H7 (cell line): ENCODE measurements at regions not wholly inside any gene's neighbourhood (a gene's known extent, or its start where the extent isn't known, plus 50 kb on each side); places are given as distances from the start of the nearest gene placed in this dataset.
"Not testable (repeated sequence)": the region's sequence is repeated elsewhere in the genome, so short reads cannot be mapped to it uniquely, and the experiment has no call there.

ENCODE experiments used
- DNase-seq: peaks from one replicate; pipeline ENCODE4 v3.0.0; 2012
- H3K27me3 ChIP-seq: 2 replicates; pipeline ENCODE4 v1.6.0; 2011; ENCODE audit warnings: mild to moderate bottlenecking, low read length; ENCODE audit not compliant: control insufficient read depth, insufficient read depth
- H3K36me3 ChIP-seq: replicated peaks from 2 replicates; pipeline ENCODE4 v1.5.1; 2011; ENCODE audit warnings: low read length; ENCODE audit not compliant: control insufficient read depth, insufficient read depth
- H3K4me3 ChIP-seq: 2 replicates; pipeline ENCODE4 v1.5.1; 2011; ENCODE audit warnings: low read depth, mild to moderate bottlenecking, control low read depth, low read length, moderate library complexity; ENCODE audit not compliant: insufficient read depth

DNA sequence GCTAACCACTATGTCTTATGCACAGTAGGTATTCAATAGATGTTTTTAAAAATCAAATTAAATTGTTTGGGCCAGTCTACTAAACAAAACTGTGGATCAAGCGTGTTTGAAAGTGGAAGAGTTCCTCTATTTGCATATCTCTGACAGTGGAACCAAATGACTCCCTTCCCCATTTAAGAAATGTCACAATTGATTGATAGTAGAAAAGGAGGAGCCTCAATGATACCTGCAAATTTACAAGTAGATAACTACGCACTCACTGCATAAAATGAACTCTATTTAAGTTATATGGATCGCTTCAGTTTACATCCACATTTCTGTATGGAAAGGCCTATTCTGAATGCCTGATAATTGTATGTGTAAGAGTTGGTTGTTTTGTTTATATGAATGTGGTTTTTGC lies 163.3 kb upstream of the MTPN start:
- H3K4me3 ChIP-seq: no peak overlapping the region
- no peaks in the 10 kb centered on the region for H3K36me3 ChIP-seq
- no peak for DNase-seq
- H3K27me3 ChIP-seq: no peaks in the 10 kb centered on the region

DNA sequence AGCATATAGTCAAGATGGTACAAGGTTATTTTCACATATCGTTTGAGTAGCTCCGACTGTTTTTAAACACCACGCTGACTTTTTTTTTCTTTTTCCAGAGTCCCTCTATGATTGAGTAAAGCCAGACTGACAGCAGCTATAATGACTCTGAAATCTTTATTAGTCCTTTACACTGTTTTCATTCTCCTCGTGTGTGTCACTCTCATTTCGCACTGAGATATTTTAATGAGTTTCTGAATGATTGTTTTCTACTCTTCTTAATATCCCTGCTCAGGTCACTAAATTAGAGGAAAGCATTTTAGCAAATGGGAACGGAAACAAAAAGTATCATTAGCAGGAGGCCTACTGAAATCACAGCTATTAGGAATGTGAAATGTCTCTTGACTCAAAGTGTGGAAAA lies 162.3 kb upstream of the MTPN start:
- no peak for DNase-seq
- Histone ChIP-seq H3K27me3 (no peaks in the 10 kb centered on the region), H3K36me3 (no peaks in the 10 kb centered on the region), H3K4me3 (no peak overlapping the region)

DNA sequence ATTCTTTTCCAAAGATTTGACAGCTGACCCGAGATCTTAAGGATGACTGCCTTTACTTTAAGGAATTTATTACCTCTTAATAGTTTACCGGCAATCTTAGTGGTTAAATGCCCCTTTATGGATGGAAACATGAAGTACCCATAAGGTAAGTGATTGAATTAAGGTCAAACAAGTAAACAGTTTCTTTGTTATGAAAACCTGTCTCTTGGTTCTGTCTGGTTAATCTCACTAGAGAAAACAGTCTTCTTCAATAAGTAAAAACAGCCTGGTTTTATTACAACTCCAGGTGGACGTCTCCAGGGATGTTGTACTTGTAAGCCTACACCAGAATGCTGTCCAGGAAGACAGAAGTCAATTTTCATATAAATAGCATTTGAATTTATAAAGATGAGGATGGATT lies 161.8 kb upstream of the MTPN start:
- Histone ChIP-seq H3K27me3 (no peaks in the 10 kb centered on the region), H3K36me3 (no peaks in the 10 kb centered on the region), H3K4me3 (no peak overlapping the region)
- no peak for DNase-seq

- no peak overlapping the region for H3K4me3 ChIP-seq
- no peaks in the 10 kb centered on the region for H3K36me3 ChIP-seq
- no peak for DNase-seq
- H3K27me3 ChIP-seq: no peaks in the 10 kb centered on the region
Observed at GRCh38 chr7:136136906-136137454, 159.8 kb upstream of the MTPN start.

- no peak for DNase-seq
- H3K36me3 ChIP-seq: no peaks in the 10 kb centered on the region
- H3K27me3 ChIP-seq: no peaks in the 10 kb centered on the region
- H3K4me3 ChIP-seq: no peak overlapping the region
Observed at GRCh38 chr7:136134503-136134902, 157.3 kb upstream of the MTPN start.

- Histone ChIP-seq H3K27me3 (no peaks in the 10 kb centered on the region), H3K4me3 (no peak overlapping the region), H3K36me3 (no peaks in the 10 kb centered on the region)
- no peak for DNase-seq
Observed at GRCh38 chr7:136133551-136133950, 156.4 kb upstream of the MTPN start.

GRCh38 chr7:136131304-136131630 lies 154.1 kb upstream of the MTPN start:
- Histone ChIP-seq H3K36me3 (no peaks in the 10 kb centered on the region), H3K27me3 (no peaks in the 10 kb centered on the region), H3K4me3 (no peak overlapping the region)
- no peak for DNase-seq

DNA sequence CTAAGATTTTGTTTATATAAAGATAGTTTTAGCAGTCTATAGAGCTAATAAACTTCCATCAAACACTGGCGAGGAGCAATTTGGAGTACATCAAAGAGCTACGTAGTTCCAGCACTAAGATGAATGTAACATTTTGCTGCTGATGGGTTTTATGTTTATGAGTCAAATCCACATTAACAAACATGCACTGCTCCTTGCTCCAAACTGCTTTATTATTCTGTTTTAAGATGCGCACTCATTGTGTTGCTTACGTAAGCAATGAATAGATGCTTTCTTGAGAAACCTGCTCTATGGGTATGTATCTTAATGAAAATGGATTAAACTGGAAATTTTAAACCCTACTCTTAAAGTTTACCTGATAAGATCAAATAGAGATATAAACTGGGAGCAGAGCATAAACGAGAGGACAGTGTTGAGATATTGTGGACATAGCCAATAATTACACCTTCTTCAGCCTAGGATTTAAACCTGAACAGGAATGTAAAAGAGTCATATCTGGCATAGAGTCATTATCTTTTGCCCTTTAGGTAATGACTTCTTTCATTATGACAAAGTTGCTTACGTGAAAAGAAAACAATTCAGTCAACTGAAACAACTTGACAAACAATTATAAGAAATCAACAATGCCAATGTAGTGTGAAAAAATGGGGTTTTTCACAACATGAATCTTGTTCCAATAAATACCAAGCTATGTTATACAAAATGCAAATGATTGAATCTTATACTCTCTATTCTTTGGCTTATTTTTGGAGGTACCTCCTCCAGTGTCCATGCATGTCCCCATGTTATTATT lies 153.5 kb upstream of the MTPN start:
- H3K36me3 ChIP-seq: no peaks in the 10 kb centered on the region
- no peak overlapping the region for H3K4me3 ChIP-seq
- H3K27me3 ChIP-seq: no peaks in the 10 kb centered on the region
- no peak for DNase-seq

- Histone ChIP-seq H3K27me3 (no peaks in the 10 kb centered on the region), H3K36me3 (no peaks in the 10 kb centered on the region), H3K4me3 (no peak overlapping the region)
- DNase-seq: no peak
Observed at GRCh38 chr7:136128050-136128449, 150.9 kb upstream of the MTPN start.

GRCh38 chr7:136123352-136123751 lies 146.2 kb upstream of the MTPN start:
- DNase-seq: no peak
- H3K27me3 ChIP-seq: no peaks in the 10 kb centered on the region
- H3K4me3 ChIP-seq: no peak overlapping the region
- no peaks in the 10 kb centered on the region for H3K36me3 ChIP-seq

DNA sequence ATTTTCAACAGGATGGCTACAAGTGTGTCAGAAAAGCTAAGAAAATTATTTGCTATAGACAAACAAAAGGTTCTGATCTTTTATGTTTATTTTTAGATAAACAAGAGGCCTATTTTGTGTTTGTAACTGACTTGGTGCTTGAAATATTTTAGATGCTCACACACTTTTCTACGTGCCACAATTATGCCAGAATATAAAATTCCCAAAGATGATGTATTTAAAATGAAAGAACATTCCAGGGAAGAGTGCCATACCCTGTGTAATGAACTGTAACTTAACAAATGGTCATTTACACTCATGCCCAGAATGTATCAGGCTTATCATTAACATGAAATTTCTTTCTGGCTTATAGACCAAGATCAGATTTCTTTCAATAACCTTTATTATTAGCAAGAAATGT lies 144.9 kb upstream of the MTPN start:
- DNase-seq: no peak
- no peak overlapping the region for H3K4me3 ChIP-seq
- no peaks in the 10 kb centered on the region for H3K36me3 ChIP-seq
- no peaks in the 10 kb centered on the region for H3K27me3 ChIP-seq

DNA sequence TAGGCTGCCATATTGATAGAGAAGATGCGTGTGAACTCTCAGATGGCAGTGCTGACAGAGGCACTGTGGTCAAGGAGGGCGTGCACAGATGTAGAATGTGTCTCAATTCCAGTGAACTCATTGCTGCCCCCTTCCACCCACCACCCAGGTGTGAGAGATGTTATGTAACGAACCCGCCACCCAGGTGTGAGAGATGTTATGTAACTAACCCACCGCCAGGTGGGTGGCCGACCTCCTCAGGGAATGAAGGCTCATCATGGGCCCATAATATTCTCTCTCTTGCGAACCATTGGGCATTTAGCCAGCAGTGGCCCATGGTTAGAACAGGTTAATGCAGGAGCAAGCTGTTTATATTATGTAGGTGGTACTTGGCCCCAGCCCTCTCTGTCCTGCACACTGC lies 140.4 kb upstream of the MTPN start:
- no peak for DNase-seq
- no peaks in the 10 kb centered on the region for H3K27me3 ChIP-seq
- H3K36me3 ChIP-seq: no peaks in the 10 kb centered on the region
- no peak overlapping the region for H3K4me3 ChIP-seq

DNA sequence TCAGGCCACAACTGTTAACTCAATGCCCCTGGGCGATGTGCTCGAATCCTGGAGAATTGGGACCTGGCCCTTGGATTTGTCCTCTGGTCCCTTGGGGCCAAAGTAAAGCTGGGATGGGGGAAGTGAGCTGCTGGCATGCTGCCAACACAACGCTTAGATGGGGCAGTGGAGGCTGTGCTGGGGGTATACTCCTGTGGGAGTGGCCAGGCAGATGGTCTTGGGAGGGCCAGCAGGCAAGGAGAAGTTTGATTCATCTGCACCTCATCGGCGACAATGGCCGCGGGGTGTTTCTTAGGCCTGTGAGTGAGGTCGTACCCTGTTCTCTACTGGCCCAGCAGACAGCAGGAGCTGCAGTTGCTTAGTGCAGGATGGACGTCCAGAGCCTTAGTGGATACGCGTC lies 139.0 kb upstream of the MTPN start:
- DNase-seq: no peak
- H3K4me3 ChIP-seq: no peak overlapping the region
- no peaks in the 10 kb centered on the region for H3K36me3 ChIP-seq
- H3K27me3 ChIP-seq: no peaks in the 10 kb centered on the region

DNA sequence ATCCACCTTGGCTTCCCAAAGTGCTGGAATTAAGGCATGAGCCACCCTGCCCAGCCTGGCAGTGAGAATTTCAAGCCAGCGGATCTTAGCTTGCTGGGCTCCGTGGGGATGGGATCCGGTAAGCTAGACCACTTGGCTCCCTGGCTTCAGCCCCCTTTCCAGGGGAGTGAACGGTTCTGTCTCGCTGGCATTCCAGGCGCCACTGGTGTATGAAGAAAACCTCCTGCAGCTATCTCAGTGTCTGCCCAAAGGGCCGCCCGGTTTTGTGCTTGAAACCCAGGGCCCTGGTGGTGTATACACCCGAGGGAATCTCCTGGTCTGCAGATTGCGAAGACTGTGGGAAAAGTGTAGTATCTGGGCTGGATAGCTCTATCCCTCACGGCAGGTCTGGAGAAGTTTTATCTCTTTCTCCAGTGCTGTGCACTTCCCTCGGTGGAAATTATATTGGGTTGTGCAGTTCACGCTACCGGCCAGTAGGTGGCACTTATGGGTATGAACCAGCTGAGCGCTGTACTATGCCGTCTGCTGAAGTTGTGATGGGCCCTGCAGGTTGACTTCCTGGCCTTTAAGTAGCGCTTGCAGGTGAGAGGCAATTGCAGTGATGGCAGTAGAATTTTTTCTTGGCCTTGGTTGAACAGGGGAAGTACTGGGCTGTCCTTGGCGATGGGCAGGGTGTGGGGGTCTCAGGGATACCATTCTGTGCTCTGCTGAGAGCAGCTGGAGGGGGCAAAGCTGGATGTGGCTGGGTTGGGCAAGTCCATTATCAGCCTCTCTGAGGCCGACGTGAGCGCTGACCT lies 138.0 kb upstream of the MTPN start:
- DNase-seq: peak; percentile 52
- Histone ChIP-seq H3K4me3 (no peak overlapping the region), H3K36me3 (no peaks in the 10 kb centered on the region), H3K27me3 (no peaks in the 10 kb centered on the region)

- H3K4me3 ChIP-seq, H3K27me3 ChIP-seq, H3K36me3 ChIP-seq, DNase-seq: not testable (repeated sequence)
Observed at GRCh38 chr7:136114467-136114866, 137.3 kb upstream of the MTPN start.
